GM21717 (cell line): ENCODE measurements at regions not wholly inside any gene's neighbourhood (a gene's known extent, or its start where the extent isn't known, plus 50 kb on each side); places are given as distances from the start of the nearest gene placed in this dataset.
"Not testable (repeated sequence)": the region's sequence is repeated elsewhere in the genome, so short reads cannot be mapped to it uniquely, and the experiment has no call there.

ENCODE experiments used
- ATAC-seq: cut with Tn5 transposase; IDR thresholded peaks from one replicate; pipeline ENCODE4 v1.9.1; 2021; ENCODE audit warnings: mild to moderate bottlenecking, moderate library complexity; ENCODE audit not compliant: unreplicated experiment

GRCh38 chr9:61953108-61953507 is 763.3 kb downstream of the SPATA31A7 start:
- not testable (repeated sequence) for ATAC-seq

- not testable (repeated sequence) for ATAC-seq
These were observed 781.8 kb downstream of the SPATA31A7 start for GRCh38 chr9:61971635-61972034.

GRCh38 chr9:61974501-61974900 is 784.7 kb downstream of the SPATA31A7 start:
- ATAC-seq = not testable (repeated sequence)

GRCh38 chr9:61976318-61976717 is 786.5 kb downstream of the SPATA31A7 start:
- ATAC-seq = not testable (repeated sequence)

- ATAC-seq = not testable (repeated sequence)
These were observed 792.9 kb downstream of the SPATA31A7 start for GRCh38 chr9:61982727-61983126.

GRCh38 chr9:61983441-61983840 is 793.6 kb downstream of the SPATA31A7 start:
- not testable (repeated sequence) for ATAC-seq

- ATAC-seq = not testable (repeated sequence)
These were observed 794.1 kb downstream of the SPATA31A7 start for GRCh38 chr9:61983954-61984353.

GRCh38 chr9:61984513-61984912 is 794.7 kb downstream of the SPATA31A7 start:
- ATAC-seq = not testable (repeated sequence)

- ATAC-seq = not testable (repeated sequence)
These were observed 802.3 kb downstream of the SPATA31A7 start for GRCh38 chr9:61992110-61992509.

- ATAC-seq = not testable (repeated sequence)
These were observed 842.6 kb downstream of the SPATA31A7 start for GRCh38 chr9:62032441-62032840.

- ATAC-seq = not testable (repeated sequence)
These were observed 848.4 kb downstream of the SPATA31A7 start for GRCh38 chr9:62038260-62038659.

GRCh38 chr9:62058155-62058554 is 868.3 kb downstream of the SPATA31A7 start:
- ATAC-seq = not testable (repeated sequence)

- ATAC-seq = not testable (repeated sequence)
These were observed 881.2 kb downstream of the SPATA31A7 start for GRCh38 chr9:62071043-62071442.

GRCh38 chr9:62073401-62073800 is 883.6 kb downstream of the SPATA31A7 start:
- not testable (repeated sequence) for ATAC-seq

- ATAC-seq = not testable (repeated sequence)
These were observed 894.4 kb downstream of the SPATA31A7 start for GRCh38 chr9:62084245-62084644.

- not testable (repeated sequence) for ATAC-seq
These were observed 906.0 kb downstream of the SPATA31A7 start for GRCh38 chr9:62095714-62096345.

- peak; percentile 94 for ATAC-seq
These were observed 920.6 kb downstream of the SPATA31A7 start for GRCh38 chr9:62110486-62110885.

- not testable (repeated sequence) for ATAC-seq
These were observed 927.3 kb downstream of the SPATA31A7 start for GRCh38 chr9:62116951-62117640.

GRCh38 chr9:62119656-62120055 is 929.8 kb downstream of the SPATA31A7 start:
- not testable (repeated sequence) for ATAC-seq

GRCh38 chr9:62125631-62126611 is 936.1 kb downstream of the SPATA31A7 start:
- ATAC-seq = not testable (repeated sequence)

- ATAC-seq = not testable (repeated sequence)
These were observed 945.2 kb downstream of the SPATA31A7 start for GRCh38 chr9:62135022-62135421.
